C4-2B (cell line): ENCODE measurements at regions not wholly inside any gene's neighbourhood (a gene's known extent, or its start where the extent isn't known, plus 50 kb on each side); places are given as distances from the start of the nearest gene placed in this dataset.

Experiments
- CTCF ChIP-seq: fragments of 450-650 bp; conservative IDR thresholded peaks from 2 replicates; pipeline ENCODE4 v1.5.1; 2017; ENCODE audit warnings: mild to moderate bottlenecking
- ZFX ChIP-seq: fragments of 450-650 bp; IDR thresholded peaks from 2 replicates; pipeline ENCODE4 v1.6.1; 2017

GRCh38 chr12:88630561-88630960, 50.3 kb upstream of the KITLG start:
- TF ChIP-seq CTCF (no peak), ZFX (no peak)
